NCI-H460 (cell line): ENCODE measurements at regions not wholly inside any gene's neighbourhood (a gene's known extent, or its start where the extent isn't known, plus 50 kb on each side); places are given as distances from the start of the nearest gene placed in this dataset.

Source experiments
- DNase-seq: peaks from one replicate; pipeline ENCODE4 v3.0.0-alpha.2; 2016; ENCODE audit warnings: low read depth; ENCODE audit errors: extremely low read depth

DNA sequence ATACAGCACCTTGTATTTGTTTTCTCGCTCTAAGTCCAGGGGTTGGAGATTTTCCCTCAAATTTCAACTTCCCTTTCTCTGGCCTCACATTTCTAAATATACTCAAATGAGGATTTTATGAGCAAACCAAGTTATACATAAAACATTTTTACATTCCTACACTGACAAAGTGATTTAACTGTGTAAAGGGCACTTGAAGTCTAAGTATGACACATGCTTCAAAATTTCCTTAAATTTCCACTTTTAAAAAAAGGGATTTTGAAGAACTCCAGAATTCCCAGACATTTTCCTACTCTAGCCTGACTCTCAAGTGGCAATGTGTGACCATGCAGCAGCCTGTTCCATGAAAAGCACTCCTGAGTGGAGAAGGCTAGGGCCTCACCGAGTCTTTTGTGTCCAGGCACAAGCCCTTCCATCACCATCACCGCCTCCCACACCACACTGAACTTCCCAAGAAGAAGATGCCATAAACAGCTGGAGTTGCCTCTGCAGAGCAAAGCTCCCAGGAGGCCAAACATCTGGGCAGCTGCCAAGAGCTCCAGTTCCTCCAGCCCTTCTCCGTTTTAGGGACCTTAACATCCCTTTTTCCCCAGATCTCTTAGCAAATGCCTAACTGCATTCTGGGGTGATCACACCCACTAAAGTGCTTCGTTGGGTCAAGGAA is 68.9 kb downstream of the NCR2 start:
- no peak for DNase-seq

DNA sequence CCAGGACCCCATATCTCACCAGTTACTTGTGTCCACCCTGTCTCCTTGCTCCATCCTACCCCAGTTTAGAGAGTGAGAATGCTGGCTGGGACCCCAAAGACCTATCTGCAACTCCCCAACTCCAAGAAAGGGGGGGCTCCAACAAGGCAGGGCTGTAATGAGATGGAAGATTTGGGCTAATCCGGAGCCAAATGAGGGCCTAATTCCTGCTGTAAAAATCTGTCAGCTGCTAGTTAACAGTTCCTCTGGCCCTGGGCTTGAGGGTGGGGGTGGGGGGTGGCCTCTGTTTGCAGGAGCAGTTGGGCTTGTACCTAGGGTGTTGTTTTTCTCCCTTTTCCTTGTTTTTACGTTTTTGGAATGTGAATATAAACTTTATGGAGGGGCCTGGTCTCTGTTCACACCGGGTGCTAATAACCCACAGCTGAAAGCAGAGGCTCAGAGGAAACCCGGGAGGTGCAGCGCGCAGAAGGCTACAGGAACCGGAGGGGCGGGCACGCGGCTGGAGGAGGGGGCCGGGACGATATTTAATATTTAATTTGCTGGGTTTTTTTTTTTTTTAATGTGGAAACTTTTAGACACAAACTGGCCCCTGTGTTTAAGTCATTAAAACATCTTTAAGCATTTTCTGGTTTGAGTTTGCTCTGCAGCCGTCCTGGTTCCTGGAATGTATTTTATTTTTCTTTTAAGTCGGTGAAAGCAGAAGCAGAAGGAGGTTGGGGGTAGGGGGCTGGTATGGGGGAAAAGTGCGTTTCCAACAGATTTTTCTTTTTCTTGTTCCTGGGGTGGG is 70.7 kb downstream of the NCR2 start:
- DNase-seq, result no peak

DNA sequence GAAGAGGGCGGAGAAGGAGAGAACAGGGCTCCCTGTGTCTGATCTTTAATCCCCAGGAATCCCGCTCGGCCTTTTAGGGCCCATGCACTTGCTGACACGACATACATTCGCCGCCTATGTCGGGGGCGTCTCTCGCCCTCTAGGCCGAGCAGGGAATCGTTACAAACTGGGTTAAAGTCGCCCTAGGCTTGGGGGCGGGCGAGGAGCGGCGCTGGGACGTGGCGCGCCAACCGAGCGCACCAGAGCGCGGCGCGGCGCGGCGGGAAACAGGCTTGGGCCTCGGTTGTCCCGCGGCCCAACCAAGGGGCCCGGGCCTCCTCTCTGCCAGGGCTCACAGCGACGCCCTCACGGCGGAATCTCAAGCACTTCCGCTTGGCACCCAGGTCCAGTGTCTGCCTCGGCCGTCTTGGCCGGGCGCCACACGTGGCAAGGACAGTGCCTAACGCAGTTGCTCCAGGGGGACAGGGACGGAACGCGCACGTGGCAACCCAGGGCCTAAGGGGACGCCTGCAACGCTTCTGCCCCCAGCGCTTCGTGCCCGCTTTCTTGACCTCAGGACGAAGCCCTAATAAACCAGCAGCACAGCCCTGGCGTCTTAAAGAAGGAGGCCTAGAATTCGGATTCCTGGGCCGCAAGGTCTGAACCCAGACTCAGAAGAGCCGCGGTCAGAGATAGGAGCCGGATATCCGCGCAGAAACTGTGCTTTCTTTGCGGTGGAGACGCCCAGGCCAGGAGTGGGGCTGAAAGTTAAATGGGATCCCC is 71.5 kb downstream of the NCR2 start:
- no peak for DNase-seq

DNA sequence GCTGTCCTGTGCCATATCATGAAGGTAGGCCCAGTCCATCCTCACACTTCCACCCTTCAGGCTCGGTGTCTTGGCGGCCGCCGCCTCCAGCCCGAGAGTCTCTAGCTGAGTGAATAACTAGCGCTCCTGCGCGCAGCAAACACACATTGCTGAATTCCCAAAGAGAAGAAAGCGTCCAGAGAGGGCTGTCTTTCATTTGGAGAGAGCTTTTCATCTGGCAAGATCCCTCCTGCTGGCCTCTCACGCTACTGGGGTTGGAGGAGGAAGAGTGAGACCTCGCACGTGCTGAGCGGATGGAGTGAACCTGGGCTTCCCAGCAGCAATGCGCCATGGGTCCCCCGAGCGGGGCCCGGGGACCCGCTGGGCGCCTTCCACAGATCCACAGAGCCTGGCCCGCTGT is 73.2 kb downstream of the NCR2 start:
- DNase-seq, result no peak

DNA sequence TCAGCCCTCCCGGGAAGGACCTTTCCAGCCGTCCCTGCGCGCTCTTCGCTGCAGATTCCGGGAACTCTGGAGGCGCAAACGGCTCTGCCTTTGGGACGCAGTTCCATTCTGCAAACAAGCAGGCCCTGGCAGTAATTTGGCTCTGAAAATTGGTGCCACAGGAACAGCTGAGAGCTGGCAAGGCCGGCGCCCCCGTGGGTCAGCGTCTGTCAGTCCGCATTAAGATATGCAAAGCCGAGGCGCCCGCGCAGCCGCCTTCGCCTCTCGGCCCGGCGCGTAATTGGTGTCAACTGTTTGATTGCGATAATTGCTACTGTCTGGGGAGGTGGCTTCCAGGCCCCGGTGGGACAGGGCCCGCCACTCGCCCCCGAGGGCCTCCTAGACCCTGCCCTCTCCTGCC is 73.6 kb downstream of the NCR2 start:
- DNase-seq, result no peak

DNA sequence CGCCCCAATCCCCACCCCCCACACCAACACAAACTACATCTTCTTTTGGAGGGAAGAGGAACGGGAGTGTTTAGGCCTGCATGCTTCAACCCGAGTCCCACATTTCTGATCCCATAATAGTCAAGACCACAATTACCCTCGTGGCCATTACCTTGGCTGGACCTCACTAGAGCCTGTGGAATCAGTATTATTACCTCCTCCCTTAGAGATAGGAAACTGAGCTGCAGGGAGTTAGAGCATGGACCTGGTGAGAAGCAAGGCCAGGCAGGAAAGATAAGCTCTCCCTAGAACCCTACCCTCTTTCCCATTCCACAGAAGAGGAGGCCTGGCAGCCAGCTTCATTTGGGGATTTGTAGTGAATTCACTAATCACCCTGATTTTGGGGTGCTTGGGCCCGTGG is 74.1 kb downstream of the NCR2 start:
- DNase-seq, result no peak

DNA sequence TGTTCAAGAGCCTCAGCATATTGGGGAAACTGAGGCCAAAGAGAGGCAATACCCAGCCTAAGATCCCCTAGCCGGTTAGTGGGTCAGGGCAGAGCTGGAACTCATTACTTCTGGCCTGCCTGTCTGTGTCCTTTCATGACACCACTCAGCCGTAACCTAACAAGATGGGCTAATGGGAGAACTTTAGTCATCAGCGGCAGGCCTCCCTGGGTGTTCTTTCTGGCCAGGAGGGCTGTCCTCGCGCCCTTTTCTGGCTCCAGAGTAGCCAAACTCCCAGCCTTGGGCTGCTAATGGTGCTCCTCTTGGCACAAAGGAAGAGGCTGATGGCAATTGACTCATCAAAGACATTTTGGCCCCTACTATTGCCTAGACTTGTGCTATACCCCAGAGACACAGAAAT is 76.6 kb downstream of the NCR2 start:
- DNase-seq, result no peak

DNA sequence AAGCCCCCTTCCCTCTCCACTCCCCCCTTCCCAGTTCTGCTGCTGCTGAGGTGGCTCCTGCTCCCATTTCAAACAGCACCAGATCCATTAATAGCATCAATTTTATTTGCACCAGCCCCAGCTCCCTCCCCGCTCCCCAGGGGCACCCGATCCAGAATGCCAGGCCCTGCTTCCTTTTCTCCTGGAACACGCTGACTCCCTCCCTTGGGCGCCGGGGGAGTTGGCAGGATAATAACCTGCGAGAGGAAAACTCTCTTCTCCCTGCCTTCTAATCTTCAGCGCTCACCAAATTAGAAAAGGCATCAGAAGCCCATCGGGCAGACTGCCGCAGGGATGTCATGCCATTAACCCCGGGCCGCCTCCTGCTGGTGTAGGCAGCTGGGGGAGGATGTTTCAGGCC is 77.8 kb downstream of the NCR2 start:
- no peak for DNase-seq

DNA sequence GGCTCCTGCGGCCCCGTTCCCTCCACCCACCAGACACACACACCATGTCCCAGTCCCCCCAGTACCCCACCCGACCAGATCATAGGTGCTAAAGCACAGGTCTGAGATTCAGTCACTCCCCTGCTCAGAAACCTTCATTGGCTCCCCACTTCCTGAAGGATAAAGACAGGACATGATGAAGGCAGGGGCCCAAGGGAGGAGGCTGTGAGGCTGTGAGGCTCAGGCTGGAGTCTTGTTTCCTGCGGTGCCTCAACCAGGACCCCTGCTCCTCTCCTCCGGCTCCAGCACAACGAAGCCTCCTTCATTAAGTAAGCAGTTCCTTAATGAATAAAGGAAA is 81.1 kb downstream of the NCR2 start:
- no peak for DNase-seq

DNA sequence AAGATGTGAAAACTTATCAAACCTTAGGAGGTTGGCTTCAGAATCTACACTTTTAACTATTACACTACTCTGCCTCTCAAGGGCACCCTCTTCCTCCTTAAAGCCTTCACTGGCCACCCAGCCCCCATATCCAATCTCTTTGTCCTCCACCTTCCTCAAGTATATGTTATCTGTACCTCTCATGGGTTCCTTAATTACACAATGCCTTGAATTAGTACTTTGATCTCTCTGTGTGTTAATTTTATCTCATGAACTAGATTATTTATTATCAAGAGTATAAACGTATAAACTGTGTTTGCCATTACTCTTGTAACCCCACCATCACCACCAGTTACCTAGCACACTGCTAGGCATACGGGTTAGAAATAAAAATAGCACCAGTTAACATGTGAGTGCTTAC is 83.3 kb downstream of the NCR2 start:
- no peak for DNase-seq

DNA sequence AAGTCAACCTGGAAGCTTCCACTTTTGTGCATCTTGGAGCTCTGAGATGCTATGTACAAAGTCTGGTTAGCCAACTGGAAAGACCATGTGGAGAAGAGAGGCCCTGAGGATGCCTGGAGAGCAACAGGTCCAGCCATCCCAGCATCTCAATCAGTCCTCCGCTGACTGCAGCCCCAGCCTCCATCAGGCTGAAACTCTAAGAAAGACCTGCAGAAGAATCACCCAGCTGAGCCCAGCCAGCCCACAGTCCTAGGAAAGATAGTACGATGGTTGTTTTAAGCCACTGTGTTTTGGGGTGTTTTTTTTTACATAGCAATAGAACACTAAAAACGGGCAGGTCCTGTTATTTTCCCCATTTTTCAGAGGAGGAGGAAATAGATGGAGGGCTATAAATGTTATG is 84.0 kb downstream of the NCR2 start:
- no peak for DNase-seq

DNA sequence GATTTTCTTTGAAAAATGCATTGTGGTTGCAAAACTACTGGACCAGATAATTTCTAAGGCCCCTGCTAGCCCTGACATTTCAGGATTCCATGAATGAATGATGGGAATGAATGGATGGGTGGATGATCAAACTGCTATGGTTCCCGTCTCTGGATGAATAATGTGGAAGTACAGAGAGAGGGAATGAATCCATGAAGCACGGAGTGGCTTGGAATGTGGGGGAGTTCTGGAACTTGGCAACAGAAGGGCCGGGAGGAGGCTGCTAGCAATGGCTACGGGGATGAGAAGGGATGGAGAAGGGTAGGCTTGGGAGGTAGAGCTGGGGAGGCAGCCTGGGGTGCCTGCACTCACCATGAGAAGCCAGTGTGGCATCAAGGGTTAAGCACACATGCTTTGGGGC is 84.8 kb downstream of the NCR2 start:
- no peak for DNase-seq

DNA sequence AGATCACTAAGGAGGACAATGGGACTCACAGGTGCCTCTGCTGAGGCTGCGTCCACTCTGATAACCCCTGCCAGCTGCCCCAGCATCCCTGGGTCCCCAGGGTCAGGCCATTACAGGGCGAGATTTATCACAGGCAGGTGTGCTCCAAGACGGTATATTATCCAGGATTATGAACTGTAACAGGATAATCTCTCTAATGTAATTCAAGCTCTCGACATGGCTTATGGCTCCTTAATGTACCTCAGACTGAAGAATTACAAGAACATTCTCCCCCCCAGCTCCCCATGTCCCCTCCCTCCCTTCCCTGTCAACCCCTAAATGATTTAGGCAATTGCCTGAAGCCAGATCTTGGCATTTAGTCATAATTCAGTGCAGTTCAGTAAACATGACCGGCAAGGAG is 86.8 kb downstream of the NCR2 start:
- DNase-seq, result no peak

DNA sequence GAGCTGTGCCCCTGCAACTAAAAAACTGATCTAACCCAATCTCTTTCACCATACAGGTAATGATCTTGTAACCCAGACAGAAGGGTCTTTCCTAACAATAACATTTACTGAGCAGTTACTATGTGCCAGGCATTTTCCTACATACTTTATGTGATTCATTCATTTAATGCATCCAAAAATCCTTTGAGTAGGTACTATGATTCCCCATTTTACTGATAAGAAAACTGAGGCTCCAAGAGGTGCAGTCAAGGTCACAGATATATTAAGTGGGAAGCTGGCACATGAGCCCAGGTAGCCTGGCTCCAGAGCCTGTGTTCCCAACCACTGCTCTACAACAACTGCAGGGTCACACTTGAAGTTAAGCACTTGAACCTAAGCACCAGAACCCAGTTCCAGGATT is 87.6 kb downstream of the NCR2 start:
- no peak for DNase-seq

DNA sequence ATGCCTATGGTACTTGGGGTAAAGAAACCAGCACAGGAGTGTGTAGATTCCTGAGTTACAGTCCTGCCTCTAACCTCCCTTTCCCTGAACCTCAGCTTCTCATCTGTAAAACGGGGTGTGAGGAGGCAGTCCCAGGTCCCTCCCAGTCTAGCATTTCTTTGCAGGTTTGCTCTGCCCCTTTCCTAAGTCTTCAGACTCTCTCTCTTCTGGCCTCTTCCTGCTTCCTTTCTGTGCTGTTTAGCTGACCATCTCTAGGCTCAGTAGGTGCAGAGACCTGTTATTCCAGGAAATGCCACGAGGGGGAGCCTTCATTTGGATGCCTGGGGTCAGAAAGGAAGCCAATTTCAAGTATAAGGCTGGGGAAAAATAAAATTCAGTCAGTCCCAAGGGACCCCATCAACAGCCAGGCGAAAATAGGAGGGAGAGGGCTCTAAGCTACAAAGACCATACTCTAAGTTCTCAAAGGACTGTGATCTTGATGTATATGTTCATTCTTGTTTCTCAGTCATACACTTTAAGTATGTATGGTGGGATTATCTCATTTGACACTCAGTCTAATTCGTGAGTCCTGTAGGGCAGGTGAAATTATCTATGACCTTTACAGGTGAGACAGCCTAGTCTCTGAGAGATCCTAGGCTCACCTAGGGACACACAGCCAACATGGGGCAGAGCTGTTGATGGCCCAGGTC is 89.1 kb downstream of the NCR2 start:
- peak; percentile 62 for DNase-seq

DNA sequence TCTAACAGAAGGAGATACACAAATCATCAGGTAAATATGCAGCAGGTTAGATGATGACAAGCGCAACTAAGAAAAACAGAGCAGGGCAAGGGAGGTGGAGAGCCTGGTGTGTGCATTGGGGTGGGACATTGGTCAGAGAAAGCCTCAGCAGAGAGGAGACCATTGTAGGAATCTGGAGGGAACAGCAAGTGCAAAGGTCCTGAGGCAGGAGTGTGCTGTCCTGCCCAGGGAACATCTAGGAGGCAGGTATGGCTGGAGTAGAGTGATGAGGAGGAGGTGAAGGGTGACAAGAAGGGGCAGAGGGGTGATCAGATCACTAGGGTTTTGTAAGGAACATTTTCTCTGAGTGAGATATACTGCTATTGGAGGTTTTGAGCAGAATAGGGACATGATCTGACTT is 90.1 kb downstream of the NCR2 start:
- DNase-seq, result no peak

DNA sequence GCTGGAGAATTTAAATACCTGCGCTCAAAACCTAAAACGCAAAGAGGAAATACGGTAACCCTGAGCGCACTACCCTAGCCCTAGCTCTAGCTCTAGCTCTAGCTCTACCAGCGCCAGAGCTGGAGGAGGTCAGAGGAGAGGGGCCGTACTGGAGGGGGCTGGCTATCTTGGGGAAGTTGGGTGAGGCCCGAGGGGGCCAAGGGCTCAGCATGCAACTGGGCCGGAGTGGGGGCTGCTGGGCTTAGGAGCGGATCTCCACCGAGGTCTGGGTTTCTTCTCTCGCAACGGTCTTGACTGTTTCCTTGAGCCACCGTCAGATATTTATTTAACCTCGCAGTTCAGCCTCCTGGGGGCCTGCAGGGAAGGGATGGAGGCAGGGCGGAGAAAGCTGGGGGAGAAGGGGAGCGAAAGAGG is 91.0 kb downstream of the NCR2 start:
- no peak for DNase-seq

DNA sequence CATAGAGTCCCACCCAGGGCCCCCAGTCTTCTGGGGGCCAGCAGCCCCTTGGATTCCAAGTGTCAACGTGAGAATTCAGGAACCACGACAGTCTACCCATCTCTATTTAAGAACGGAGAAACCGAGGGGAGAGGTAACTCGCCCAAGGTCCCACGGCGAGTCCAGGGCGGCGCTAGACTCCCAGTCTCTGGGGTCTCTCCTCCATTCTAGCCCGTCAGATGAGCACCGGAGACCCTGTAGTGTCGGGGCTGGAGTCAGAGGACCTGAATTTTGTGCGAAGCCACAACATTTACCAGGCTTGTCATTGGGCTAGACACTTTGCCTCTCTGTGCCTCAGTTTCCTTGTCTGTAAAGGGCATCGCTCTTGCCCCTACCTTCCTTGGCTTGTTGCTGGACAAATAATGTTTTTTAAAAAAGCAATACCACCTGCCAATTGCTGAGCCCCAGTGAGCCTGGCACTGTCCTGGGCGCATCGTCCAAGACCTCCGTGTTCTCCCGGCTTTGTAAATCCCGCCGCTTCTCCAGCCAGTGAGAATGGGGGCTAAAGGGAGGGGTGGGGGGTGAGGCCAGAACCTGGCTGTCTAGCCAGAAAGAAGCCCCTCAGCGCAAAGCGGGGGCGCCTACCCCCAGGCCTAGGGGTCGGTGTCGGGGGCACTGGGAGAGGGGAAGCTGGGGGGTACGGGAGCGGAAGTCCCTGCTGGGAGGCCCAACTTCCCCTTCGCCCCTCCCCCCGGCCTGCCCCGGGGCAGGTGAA is 91.7 kb downstream of the NCR2 start:
- no peak for DNase-seq

DNA sequence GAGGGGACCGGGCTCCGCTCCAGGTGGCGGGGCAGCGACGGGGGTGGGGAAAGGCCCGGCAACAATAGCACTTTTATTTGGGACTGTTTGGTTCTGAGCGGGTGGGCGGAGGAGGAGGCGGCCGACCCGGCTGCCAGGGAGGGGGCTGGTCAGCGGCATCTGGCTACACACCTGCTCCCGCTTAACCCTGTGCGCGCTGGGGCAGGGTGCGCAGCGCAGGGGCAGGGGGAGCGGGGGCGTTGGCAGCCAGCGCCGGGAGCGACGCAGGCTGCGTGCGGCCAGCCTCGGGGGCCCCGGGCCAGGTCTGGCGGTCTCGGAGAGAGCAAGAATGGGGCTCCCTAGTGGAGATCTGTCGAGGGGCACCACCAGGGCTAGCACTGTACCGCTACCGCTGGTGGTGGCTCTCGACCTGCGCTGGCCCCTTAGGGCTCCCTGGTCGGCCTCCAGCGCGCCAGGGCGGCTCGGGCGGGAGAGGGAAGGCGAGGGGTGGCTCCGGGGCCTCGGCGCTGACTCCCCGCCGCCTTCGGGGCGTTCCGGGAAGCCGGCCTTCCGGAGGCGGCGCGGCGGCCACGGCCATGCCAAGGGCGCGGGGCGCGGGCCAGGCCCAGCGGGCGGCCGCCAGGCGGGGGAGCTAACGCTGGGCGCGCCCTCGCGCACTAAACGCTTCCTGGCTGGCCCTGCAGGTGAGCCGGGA is 92.4 kb downstream of the NCR2 start:
- peak; percentile 26 for DNase-seq

DNA sequence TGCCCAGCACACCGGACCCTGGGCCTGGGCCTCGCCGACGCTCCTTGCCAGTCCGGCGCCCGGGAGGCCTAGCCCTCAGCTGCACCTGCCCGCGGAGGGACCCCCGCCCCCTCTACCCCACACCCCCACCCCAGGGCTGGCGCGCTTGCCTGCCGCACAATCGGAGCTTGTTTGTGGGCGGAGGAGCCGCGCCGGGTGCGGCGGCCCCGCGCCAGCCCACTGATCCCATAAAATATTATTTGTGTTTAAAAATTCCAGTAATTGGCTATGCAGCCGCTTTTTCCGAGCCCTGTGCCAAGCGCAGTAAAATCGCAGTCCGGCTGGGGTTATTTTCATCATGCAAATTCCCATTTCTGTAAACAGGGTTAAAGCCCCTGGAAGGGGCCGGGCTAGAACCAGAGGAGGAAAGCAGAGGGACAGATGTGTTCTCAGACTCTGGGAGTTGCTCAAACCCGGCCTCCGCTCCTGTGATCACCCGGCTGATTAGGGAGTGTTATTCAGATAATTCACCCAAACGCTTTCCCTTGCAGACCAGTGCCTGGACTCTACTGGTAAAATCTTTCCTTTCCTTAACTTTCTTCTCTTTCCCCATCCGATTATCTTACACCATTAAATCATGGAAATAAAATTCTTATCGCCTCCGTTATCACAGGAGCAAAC is 93.1 kb downstream of the NCR2 start:
- DNase-seq, result no peak
